ENCODE measurements at regions not wholly inside any gene's neighbourhood (a gene's known extent, or its start where the extent isn't known, plus 50 kb on each side); places are given as distances from the start of the nearest gene placed in this dataset.

DNA sequence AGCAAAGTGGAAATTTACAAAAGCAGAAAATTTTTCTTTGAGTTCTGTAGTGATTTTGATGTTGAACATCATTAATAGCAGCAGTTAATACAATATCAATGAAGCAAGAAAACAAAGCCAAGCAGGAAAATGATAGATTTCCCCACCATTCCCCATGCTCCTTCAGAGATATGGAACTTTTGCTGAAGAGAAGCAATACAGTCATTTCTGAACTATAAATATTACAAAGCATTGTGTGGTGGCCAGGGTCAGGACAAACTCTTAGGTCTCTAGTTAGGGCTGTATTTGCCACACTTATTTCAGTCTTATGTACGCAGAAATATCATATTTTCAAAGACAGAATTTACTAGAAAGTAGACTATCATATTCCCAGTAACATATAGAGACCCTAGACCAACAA, 88.8 kb upstream of the P3H2 start:
- no CpG with 5 or more reads among the region's 1 CpG for WGBS, 2 donors (ENCODE audit: extremely low coverage in 2 of 2, insufficient read length in 2 of 2, insufficient replicate concordance in 1 of 2)
- Histone ChIP-seq H3K14ac (ENCODE audit: low read length) (no peak overlapping the region), H4K91ac (ENCODE audit: low read depth, low read length, poor library complexity) (no peak overlapping the region), H3K18ac (ENCODE audit: low read length) (no peak overlapping the region), H3K4me2 (ENCODE audit: insufficient read depth, low read length, poor library complexity, severe bottlenecking) (no peak overlapping the region), H3K9me3 (replicated peaks in 1 of 2; ENCODE audit: control insufficient read depth in 2 of 2, insufficient read depth in 1 of 2, low read depth in 1 of 2, low read length in 2 of 2) (no peaks in the 10 kb centered on the region), H3K27me3 (ENCODE audit: control insufficient read depth in 3 of 3, insufficient read depth in 3 of 3, low read depth in 1 of 3, low read length in 3 of 3) (no peaks in the 10 kb centered on the region), H3K4me1 (ENCODE audit: control insufficient read depth in 2 of 2, insufficient read depth in 1 of 2, low read depth in 1 of 2, low read length in 2 of 2) (no peaks in the 10 kb centered on the region), H3K79me1 (ENCODE audit: low read depth, low read length) (no peaks in the 10 kb centered on the region), H3K4ac (ENCODE audit: low read length) (no peak overlapping the region), H3K4me3 (ENCODE audit: low read length in 2 of 2) (no peak overlapping the region), H2BK5ac (ENCODE audit: low read length) (no peak overlapping the region), H3K23ac (ENCODE audit: low read depth, low read length, poor library complexity) (no peak overlapping the region), H2AFZ (ENCODE audit: low read length) (no peak overlapping the region), H3K27ac (replicated peaks; ENCODE audit: low read length) (no peak overlapping the region), H2BK120ac (ENCODE audit: low read depth, low read length) (no peak overlapping the region), H3K36me3 (replicated peaks in 1 of 2; ENCODE audit: control insufficient read depth in 2 of 2, insufficient read depth in 2 of 2, low read length in 2 of 2) (no peaks in the 10 kb centered on the region), H3K9ac (ENCODE audit: low read depth, low read length, poor library complexity) (no peak overlapping the region), H2AK5ac (ENCODE audit: low read depth, low read length) (no peak overlapping the region), H2BK12ac (ENCODE audit: low read length) (no peak overlapping the region), H2BK15ac (ENCODE audit: low read length) (no peak overlapping the region), H4K8ac (ENCODE audit: low read depth, low read length) (no peak overlapping the region)
- DNase-seq (ENCODE audit: low spot score): no peak

- Histone ChIP-seq H4K8ac (ENCODE audit: low read depth, low read length) (no peak overlapping the region), H2BK12ac (ENCODE audit: low read length) (no peak overlapping the region), H3K36me3 (replicated peaks in 1 of 2; ENCODE audit: control insufficient read depth in 2 of 2, insufficient read depth in 2 of 2, low read length in 2 of 2) (no peaks in the 10 kb centered on the region), H3K4me2 (ENCODE audit: insufficient read depth, low read length, poor library complexity, severe bottlenecking) (no peak overlapping the region), H2BK5ac (ENCODE audit: low read length) (no peak overlapping the region), H3K27ac (replicated peaks; ENCODE audit: low read length) (no peak overlapping the region), H3K4ac (ENCODE audit: low read length) (no peak overlapping the region), H3K4me3 (ENCODE audit: low read length in 2 of 2) (no peak overlapping the region), H3K79me1 (ENCODE audit: low read depth, low read length) (no peaks in the 10 kb centered on the region), H3K14ac (ENCODE audit: low read length) (no peak overlapping the region), H2AK5ac (ENCODE audit: low read depth, low read length) (no peak overlapping the region), H2AFZ (ENCODE audit: low read length) (no peak overlapping the region), H2BK15ac (ENCODE audit: low read length) (no peak overlapping the region), H3K27me3 (ENCODE audit: control insufficient read depth in 3 of 3, insufficient read depth in 3 of 3, low read depth in 1 of 3, low read length in 3 of 3) (no peaks in the 10 kb centered on the region), H4K91ac (ENCODE audit: low read depth, low read length, poor library complexity) (no peak overlapping the region), H3K23ac (ENCODE audit: low read depth, low read length, poor library complexity) (no peak overlapping the region), H3K18ac (ENCODE audit: low read length) (no peak overlapping the region), H3K4me1 (ENCODE audit: control insufficient read depth in 2 of 2, insufficient read depth in 1 of 2, low read depth in 1 of 2, low read length in 2 of 2) (no peaks in the 10 kb centered on the region), H3K9ac (ENCODE audit: low read depth, low read length, poor library complexity) (no peak overlapping the region), H2BK120ac (ENCODE audit: low read depth, low read length) (no peak overlapping the region), H3K9me3 (replicated peaks in 1 of 2; ENCODE audit: control insufficient read depth in 2 of 2, insufficient read depth in 1 of 2, low read depth in 1 of 2, low read length in 2 of 2) (peaks cover 0 to 7% of the 10 kb centered on the region in 2 donors)
- no peak for DNase-seq (ENCODE audit: low spot score)
- no CpG with 5 or more reads among the region's 1 CpG for WGBS, 2 donors (ENCODE audit: extremely low coverage in 2 of 2, insufficient read length in 2 of 2, insufficient replicate concordance in 1 of 2)
Observed at GRCh38 chr3:190208196-190208595, 87.5 kb upstream of the P3H2 start.

- H2AFZ ChIP-seq (ENCODE audit: low read length): no peak overlapping the region
- no peak overlapping the region for H2BK15ac ChIP-seq (ENCODE audit: low read length)
- H3K18ac ChIP-seq (ENCODE audit: low read length): no peak overlapping the region
- no peak overlapping the region for H2BK5ac ChIP-seq (ENCODE audit: low read length)
- no peaks in the 10 kb centered on the region for H3K27me3 ChIP-seq (ENCODE audit: control insufficient read depth in 3 of 3, insufficient read depth in 3 of 3, low read depth in 1 of 3, low read length in 3 of 3)
- no peaks in the 10 kb centered on the region for H3K4me1 ChIP-seq (ENCODE audit: control insufficient read depth in 2 of 2, insufficient read depth in 1 of 2, low read depth in 1 of 2, low read length in 2 of 2)
- H2BK120ac ChIP-seq (ENCODE audit: low read depth, low read length): no peak overlapping the region
- H3K9ac ChIP-seq (ENCODE audit: low read depth, low read length, poor library complexity): no peak overlapping the region
- H4K91ac ChIP-seq (ENCODE audit: low read depth, low read length, poor library complexity): no peak overlapping the region
- WGBS, 2 donors (ENCODE audit: extremely low coverage in 2 of 2, insufficient read length in 2 of 2, insufficient replicate concordance in 1 of 2): no CpG with 5 or more reads among the region's 1 CpG
- no peak overlapping the region for H3K27ac ChIP-seq (replicated peaks; ENCODE audit: low read length)
- H3K79me1 ChIP-seq (ENCODE audit: low read depth, low read length): no peaks in the 10 kb centered on the region
- H3K14ac ChIP-seq (ENCODE audit: low read length): no peak overlapping the region
- H3K4me3 ChIP-seq (ENCODE audit: low read length in 2 of 2): no peak overlapping the region
- no peak overlapping the region for H2AK5ac ChIP-seq (ENCODE audit: low read depth, low read length)
- H3K9me3 ChIP-seq (replicated peaks in 1 of 2; ENCODE audit: control insufficient read depth in 2 of 2, insufficient read depth in 1 of 2, low read depth in 1 of 2, low read length in 2 of 2): peaks cover 0 to 7% of the 10 kb centered on the region in 2 donors
- no peak for DNase-seq (ENCODE audit: low spot score)
- H3K23ac ChIP-seq (ENCODE audit: low read depth, low read length, poor library complexity): no peak overlapping the region
- H3K36me3 ChIP-seq (replicated peaks in 1 of 2; ENCODE audit: control insufficient read depth in 2 of 2, insufficient read depth in 2 of 2, low read length in 2 of 2): no peaks in the 10 kb centered on the region
- no peak overlapping the region for H4K8ac ChIP-seq (ENCODE audit: low read depth, low read length)
- no peak overlapping the region for H3K4me2 ChIP-seq (ENCODE audit: insufficient read depth, low read length, poor library complexity, severe bottlenecking)
- no peak overlapping the region for H3K4ac ChIP-seq (ENCODE audit: low read length)
- H2BK12ac ChIP-seq (ENCODE audit: low read length): no peak overlapping the region
Observed at GRCh38 chr3:190205739-190206138, 85.0 kb upstream of the P3H2 start.

- DNase-seq (ENCODE audit: low spot score): no peak
Observed at GRCh38 chr3:190204200-190204599, 83.5 kb upstream of the P3H2 start.

More at GRCh38 chr3:190204200-190204599, 83.5 kb upstream of the P3H2 start:
- Histone ChIP-seq H3K18ac (ENCODE audit: low read length) (no peak overlapping the region), H2AK5ac (ENCODE audit: low read depth, low read length) (no peak overlapping the region), H2BK12ac (ENCODE audit: low read length) (no peak overlapping the region), H3K27me3 (ENCODE audit: control insufficient read depth in 3 of 3, insufficient read depth in 3 of 3, low read depth in 1 of 3, low read length in 3 of 3) (no peaks in the 10 kb centered on the region), H2BK5ac (ENCODE audit: low read length) (no peak overlapping the region), H3K79me1 (ENCODE audit: low read depth, low read length) (no peaks in the 10 kb centered on the region), H3K4ac (ENCODE audit: low read length) (no peak overlapping the region), H3K27ac (replicated peaks; ENCODE audit: low read length) (no peak overlapping the region), H3K9ac (ENCODE audit: low read depth, low read length, poor library complexity) (no peak overlapping the region), H3K9me3 (replicated peaks in 1 of 2; ENCODE audit: control insufficient read depth in 2 of 2, insufficient read depth in 1 of 2, low read depth in 1 of 2, low read length in 2 of 2) (peaks cover 0 to 7% of the 10 kb centered on the region in 2 donors), H3K4me3 (ENCODE audit: low read length in 2 of 2) (no peak overlapping the region), H3K4me1 (ENCODE audit: control insufficient read depth in 2 of 2, insufficient read depth in 1 of 2, low read depth in 1 of 2, low read length in 2 of 2) (no peaks in the 10 kb centered on the region), H2BK120ac (ENCODE audit: low read depth, low read length) (no peak overlapping the region), H2BK15ac (ENCODE audit: low read length) (no peak overlapping the region), H3K23ac (ENCODE audit: low read depth, low read length, poor library complexity) (no peak overlapping the region), H4K91ac (ENCODE audit: low read depth, low read length, poor library complexity) (no peak overlapping the region), H4K8ac (ENCODE audit: low read depth, low read length) (no peak overlapping the region), H3K4me2 (ENCODE audit: insufficient read depth, low read length, poor library complexity, severe bottlenecking) (no peak overlapping the region), H2AFZ (ENCODE audit: low read length) (no peak overlapping the region), H3K36me3 (replicated peaks in 1 of 2; ENCODE audit: control insufficient read depth in 2 of 2, insufficient read depth in 2 of 2, low read length in 2 of 2) (no peaks in the 10 kb centered on the region), H3K14ac (ENCODE audit: low read length) (no peak overlapping the region)
- no CpG with 5 or more reads among the region's 3 CpGs for WGBS, 2 donors (ENCODE audit: extremely low coverage in 2 of 2, insufficient read length in 2 of 2, insufficient replicate concordance in 1 of 2)
